GF-D8 (cell line): ENCODE measurements at regions not wholly inside any gene's neighbourhood (a gene's known extent, or its start where the extent isn't known, plus 50 kb on each side); places are given as distances from the start of the nearest gene placed in this dataset.

Experiments used
- DNase-seq: peaks from one replicate; lab custom pipeline; 2025; lab: John Stamatoyannopoulos, UW

DNA sequence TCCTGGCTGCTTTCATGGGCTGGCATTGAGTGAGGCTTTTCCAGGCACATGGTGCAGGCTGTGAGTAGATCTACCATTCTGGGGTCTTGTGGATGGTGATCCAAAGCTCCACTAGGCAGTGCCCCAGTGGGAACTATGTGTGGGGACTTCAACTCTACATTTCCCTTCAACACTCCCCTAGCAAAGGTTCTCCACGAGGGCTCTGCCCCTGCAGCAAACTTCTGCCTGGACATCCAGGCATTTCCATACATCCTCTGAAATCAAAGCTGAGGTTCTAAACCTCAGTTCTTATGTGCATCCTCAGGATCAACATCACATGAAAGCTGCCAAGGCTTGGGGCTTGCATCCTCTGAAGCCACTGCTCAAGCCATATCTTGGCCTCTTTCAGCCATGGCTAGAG, 282.9 kb upstream of the ZPLD1 start:
- no peak for DNase-seq

DNA sequence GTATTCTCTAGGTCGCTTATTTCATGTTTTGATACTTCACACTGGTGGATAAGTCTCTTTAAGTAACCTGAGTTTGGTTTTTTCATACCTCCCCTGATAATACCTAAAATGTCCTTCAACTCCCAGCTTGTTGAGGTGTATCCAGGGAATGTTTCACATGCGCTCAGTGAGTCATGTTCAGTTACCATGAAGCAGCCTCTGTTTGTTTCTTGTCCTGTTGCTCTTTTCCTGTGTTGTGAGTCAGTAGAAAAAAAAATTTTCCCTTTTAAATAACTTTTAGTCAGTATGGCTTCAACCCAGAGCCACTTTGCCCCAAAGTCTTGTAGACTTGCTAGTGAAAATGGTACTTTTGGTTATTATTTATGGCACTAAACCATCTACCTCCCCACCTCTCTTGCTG, 278.4 kb upstream of the ZPLD1 start:
- no peak for DNase-seq

DNA sequence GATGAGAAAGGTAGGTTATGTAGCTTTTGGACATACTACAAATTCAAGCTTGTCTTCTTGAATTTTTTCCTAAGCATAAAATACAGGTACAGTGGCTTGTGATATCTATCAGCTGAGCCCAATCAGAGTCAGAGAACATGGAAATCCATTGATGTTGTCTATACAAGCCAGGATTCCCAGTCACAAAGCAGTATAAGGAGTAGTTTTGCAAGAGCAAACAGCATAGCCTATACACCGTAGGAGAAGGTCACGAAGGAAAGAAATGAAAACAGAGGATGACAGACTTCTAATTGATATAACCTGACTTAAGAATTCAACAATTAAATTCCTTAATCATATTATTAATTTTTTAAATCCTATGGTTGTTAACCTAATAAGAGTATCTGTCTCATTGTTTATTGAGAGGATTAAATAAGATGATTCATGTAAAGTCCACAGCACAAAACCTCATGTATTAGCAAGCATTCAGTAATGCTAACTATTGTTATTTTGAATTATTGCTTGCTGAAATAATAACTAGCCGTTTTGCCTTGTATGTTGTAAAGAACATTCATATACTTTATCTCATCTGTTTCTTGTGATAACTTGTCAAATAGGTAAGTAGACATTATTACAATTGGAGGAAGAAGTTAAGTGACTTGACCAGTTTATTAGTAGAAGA, 276.6 kb upstream of the ZPLD1 start:
- DNase-seq, result no peak

DNA sequence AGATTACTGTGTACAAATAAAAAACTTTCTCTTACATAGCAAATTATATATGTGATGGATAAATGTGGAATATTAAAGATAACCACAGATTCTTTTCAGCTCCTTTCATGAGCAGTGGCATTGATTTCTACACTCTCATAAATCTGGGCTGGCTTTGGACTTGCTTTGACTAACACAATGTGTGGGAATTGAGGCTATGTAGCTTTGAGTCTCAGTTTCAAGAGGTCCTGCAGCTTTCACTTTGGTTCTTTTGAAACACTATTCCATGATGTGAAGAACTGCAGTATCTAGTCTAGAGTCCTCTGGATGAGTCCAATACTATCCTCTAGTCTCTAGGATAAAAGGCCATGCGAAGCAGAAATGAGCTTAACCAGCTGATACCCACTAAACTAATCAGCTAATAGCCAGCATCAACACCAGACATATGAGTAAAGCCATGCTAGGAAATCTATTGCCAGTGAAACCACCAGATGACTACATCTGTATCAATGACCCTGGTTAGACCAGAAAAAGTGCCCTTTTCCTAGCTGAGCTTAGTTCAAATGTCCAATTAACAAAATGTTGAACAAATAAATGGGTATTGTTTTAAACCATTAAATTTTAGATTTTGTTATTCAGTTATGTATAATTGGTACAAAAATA, 274.9 kb upstream of the ZPLD1 start:
- no peak for DNase-seq

DNA sequence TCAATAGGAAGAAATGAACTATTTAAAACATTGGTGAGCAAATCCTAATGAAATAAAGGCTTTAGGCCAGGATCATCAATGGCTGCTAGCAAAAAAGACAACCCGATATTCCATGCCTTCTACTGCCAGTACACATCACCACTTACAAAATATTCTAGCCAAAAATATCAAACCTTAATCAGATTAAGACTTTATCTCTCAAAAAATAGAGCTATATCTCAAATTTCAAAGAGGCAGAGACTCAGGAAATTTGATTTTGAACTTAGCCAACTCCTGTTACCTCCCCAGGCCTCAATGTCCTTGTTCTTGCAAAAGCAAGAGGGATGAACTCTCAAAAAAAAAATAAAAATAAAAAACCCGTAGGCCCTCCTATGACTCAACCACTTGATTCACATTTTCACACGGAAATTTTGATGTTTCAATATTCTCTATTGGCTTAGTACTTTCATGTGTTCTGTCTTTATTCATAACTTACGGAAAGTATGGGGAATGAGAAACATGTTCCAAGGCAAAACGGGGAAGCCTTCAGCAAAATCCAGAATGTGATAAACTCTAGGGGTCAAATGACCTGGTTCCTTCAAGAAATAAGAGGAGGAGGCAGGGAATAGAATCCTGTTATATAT, 273.3 kb upstream of the ZPLD1 start:
- no peak for DNase-seq

DNA sequence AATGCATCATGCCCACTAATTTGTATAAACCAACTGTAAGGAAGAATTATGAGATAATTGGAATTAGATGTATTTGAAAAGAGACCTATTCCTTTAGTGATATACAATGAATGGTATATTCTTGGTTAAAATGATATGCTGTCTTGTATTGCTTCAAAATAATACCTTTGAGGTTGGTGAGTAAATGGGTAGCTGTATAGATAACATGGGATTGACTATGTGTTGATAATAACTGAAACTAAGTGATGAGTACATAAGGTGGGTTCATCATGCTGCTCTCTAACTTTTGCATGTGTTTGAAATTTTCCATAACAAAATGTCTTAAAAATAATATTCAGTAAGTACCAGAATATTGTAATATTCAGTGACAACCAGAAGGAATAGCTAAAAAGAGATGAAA, 272.6 kb upstream of the ZPLD1 start:
- DNase-seq, result no peak

DNA sequence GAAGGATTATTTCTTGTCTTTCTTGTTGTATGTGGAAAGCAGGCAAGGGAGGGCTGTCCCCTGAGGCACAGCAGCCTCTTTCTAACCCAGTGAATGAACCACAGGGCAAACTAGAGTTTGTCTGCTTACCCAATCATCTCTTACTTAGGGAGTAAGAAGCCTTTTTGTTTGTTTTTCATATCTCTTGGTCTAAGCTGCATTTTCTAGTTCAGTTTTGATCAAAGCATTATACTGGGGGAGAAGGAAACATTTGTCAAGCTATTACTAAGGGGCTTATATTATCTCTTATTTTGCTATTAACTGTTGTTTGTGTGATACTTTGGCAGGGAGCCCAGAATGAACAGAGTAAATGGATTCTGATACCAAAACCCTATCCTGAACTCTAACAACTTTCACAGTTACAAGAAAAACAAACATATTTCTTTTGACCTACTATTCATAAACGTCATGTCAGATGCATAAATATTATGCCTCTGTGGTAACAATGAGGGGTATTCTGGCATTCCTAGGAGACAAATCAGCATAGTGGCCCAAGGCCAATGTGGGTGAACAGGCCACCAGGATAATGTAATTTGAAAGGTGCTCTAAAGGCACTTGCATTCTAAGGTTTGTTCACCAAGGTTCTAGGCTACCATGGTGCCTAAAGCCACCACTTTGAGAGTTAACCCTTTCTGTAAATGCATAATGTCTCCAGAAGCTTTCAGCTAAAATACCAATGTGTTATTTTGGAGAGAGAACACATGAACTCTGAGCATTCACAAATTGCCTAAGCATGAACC, 271.6 kb upstream of the ZPLD1 start:
- no peak for DNase-seq

DNA sequence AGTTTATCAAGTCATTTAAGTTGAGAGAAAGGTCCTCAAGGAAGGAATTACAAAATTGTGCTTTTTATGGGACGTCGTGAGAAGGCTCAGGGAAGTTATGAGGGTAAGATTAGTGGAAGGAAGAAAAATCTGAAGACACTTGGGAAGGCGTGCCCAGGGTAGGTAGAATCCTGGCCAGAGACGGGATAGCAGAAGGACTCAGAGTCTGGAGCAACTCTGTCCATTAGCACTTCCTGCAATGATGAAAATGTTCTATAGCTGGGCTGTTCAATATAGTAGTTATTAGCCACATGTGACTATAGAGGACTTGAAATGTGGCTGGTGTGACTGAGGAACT, 271.0 kb upstream of the ZPLD1 start:
- no peak for DNase-seq

DNA sequence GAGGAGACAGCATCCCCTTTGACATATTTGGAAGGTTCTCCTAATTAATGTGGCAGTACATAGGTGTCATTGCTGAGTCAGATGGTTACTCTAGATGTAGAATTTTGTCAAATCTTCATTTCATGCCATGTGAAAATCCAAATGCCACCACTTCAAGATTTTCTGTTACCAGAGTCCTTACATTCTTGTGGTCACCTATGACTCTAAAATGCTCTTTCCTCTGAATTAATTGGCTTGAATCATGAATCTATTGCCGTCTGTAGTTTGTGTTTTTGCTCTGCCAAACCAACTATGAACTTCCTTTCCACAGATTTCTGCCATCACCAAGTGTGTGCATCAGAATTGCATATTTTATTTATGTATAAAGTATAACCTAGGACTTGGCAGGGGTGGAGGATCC, 269.4 kb upstream of the ZPLD1 start:
- no peak for DNase-seq

DNA sequence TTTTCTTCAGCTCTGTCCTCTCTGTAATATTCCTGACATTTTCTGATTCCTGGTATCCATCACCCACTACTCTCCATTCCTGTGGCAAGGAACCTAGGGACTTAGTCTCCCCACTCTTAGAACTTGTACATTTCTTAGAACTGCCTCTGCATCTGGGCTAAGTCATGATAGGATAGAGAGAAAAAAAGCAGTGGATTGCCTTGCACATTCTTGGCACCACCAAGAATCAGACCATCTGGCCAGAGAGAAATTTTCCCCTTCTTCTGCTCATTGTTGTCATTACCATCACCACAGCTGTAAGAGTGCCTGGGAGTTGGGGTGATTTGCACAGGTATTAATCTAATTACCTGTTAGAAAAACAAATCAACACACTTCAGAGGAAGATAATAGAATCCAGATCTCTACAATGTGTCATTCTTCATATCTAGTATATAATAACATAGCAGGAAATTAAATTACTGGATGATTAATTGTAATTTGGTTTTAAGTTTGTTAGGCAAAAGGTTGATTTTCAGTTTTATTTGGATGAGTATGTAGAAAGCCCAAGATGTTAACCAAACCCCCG, 264.8 kb upstream of the ZPLD1 start:
- DNase-seq, result no peak

DNA sequence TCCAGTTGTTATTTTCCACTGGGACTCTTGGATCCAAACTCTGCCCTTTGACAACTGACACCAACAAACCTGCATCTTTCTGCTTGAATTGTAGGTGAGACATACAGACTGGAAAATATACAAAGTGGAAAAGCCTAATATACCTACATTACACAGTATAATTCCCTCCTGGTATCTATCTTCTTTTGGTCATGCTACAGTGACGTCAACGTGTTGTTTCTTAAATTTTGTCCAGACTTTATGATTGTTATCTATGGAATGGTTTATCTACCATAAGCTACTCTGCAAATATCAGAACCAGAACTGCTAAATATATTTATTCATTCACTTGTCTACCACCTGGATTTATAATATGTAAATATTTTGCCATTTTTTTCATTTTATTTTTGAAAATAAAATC, 264.3 kb upstream of the ZPLD1 start:
- DNase-seq, result no peak

DNA sequence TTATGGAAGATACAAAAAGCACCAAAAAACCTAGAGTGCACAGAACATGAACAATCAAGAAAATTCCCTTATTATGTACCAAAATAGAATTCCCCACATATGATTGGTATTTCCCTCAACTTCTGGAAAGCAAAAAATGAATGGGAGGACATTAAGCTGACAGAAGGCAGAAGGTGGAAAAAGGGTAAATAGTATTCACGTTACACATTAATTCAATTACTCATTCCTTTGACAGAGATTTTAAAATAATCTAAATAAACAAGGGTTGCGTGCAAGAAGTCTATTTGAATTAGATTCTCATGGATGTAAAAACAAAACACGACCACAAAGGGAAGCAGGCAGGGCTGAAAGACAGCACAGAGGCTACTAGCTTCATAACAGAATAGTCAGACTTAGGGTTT, 260.5 kb upstream of the ZPLD1 start:
- no peak for DNase-seq

DNA sequence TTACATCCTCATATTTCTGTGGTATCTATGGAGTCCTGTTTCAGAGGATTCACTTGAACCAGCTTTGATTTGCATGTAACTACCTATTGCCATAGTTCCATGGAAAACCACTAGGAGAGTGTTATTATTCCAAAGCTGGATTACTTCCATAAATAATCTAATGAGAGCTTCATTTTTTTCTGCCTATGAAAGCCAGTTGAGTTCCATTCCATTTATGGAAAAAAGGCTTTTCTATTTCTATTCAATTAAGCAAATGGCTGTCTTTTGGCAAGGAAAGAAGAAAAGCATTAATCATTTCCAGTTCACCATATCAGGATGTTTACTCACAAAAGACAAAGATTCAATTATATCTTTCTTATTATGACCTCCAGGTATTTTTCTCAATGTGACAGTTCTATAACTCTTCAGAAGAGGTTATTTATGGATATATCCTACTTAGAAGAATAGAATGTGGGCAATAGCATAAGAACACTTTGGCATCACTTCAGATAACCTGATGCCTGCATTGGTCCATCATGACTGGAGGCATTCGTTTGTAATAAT, 259.9 kb upstream of the ZPLD1 start:
- DNase-seq, result no peak

DNA sequence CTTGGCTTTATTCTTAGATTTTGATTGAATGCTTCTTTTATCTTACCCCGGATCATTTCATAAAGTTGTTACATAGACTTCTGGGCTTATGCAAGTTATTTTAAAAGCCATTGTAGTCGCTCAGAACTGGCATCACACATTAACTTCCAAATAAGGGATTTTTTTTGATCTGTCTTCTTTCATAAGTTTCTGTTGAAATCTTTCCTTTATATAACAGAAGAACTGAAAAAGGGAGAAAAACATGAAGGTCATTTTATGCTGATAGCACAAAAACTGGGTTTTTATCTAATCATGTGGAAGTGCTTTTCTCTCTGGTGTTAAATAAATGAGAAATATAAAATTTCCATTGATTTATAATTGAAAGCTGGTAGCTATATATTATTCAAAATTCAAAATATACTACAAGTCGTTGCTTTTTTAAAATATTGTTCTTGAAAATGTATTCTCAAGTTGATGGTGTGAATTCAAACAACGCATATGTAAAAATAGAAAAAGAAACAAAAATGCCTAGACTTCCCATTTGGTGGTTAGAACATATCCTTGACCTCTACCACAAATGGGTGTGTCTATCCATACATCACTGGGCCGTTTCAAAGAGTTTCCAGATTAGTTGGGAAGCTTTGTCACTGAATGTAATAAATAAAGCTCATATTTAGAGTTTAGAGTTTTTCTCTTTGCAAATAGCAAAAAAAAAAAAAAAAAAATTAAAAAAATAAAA, 258.3 kb upstream of the ZPLD1 start:
- no peak for DNase-seq

DNA sequence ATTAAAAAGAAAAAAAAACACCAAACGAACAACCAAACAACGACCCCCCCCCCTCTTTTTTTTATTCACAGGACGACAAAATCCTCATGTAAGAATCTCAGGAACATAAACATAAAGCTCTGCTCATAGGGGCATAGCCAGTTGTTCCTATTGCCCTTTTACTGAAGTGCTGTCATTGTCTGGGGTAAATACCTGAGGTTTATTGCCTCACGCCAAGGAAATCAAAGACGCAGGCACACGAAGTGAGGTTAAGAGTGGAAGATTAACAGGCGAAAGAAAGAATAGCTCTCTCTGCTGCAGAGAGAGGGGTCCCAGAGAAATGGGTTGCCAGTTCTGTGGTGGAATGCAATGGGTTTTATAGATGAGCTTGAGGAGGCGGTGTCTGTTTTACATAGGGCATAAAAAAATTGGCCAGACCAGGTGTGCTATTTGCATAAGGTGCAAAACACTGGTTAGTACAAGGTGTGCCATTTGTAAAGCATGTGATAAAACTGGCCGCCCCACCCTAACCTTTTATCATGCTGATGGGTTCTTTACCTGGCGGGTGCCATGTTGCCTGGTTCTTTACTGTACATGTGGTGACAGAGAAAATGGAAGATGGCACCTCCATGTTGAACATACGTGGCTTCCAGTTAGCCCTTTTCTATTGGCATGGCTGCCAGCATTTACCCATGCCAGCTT, 257.6 kb upstream of the ZPLD1 start:
- DNase-seq, result no peak

DNA sequence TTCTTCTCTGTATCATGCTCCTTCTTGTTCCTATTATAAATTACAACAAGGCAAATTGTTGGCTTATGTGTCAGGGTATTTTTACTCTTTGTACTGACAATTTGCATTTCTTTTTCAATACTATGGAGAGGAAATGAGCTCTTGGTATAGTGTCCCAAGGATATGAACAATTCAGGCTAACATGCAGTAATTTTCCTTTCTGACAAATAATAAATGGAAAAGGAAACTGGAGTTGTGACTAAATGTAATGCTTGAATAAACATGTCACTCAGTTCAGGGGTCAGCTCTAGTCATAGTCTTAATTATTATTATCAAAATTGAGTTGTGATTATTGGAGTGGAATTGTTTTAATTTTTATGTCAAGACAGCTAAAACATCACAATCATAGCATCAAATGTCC, 256.0 kb upstream of the ZPLD1 start:
- DNase-seq, result no peak

DNA sequence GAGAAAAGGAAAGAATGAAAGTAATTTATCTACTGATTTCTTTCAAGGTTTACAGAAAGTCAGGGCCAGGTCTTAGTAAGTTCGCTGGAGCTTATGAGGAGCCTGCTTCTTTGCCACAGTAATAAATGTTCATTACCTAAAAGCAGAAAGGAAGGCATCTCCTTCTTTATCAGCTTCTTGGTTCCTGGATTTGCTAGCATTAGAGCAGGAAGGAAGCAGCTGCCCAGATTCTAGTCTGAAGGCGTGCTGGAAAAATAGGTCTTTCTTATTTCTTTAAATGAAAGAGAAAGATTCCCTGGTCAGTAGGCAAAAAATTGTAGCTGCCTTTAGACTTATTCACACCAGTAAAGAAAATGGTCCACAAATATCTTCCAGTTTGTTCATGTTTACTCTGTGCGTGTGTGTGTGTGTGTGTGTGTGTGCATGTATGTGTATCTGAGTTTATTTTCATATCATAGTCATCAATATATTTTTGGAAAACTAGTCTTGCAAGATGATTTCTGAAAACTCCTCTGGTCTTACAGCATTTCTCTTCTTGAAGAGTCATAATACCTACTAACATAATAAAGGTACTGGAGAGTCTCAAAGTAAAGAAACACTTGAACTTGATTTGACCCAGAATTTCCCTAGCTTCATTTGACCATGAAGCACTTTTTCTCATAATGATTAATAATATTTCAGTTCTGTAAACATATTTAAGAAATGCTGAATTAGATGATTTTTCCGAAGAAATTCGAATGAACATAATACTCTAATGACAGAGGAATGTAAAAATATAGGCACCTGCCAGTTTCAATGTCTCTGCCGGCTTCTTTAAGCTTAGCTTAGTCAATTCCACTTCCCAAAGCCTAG, 255.3 kb upstream of the ZPLD1 start:
- DNase-seq, result no peak

DNA sequence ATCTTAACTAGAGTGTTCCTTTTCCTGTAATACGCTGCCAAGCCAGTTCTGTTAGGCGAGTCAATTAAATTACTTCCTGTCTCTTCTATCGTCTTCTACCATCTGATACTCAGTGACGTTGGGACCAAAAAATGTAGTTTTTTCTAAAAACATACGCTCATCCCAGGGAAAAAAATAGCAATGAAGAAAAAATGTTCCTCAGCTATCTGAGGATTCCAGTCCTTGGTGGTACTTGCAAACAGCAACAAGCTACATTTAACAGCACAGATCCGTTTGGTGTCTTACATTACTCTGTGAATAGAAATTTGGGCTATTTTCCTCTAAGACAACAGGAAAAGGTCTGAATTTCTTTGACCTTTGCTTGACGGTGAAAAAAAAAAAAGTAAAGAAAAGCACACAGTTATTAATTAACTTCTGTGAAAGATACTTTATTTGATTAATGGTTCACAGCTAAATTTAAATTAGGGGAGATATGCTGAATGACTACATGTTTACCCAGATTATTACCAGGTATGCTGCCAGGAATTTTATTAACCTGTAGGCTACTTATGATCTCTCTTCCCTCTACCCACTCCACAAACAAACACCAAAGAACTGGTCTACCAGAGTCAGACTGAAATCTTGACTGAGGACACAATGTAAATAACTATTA, 254.4 kb upstream of the ZPLD1 start:
- DNase-seq, result no peak

DNA sequence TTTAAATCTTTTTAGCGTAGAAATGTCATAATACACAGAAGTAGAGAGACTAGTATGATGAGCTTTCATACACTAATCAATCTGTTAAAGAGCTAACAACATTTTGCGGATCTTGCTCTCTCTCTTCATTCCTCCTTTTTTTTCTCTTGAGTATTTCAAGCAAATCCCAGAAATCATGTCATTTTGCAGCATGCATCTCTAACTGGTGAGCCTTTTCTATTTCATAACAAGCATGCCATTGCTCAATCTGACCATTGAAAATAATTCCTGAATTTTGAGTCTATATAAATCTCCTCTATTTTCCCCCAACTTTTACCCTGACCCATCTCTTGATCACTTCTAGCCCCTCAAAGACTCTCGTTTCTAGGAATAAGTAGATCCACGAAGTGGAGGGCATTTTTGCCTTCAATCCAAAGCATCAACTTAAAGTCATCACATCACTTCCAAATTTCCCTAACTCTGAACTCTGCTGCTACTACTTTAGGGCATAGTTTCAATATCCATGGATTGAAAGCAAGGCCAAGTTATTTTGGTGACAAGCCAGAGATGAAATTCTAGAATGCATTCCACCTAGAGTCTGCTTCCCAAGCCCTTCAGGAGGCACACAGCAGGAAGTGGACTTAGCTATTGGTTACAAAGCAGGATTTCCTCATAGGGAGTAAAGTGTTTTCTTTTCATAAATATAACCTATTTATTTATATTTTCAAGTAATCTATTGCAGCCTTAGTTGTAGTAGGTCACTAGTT, 253.5 kb upstream of the ZPLD1 start:
- no peak for DNase-seq
